ENCODE measurements at regions not wholly inside any gene's neighbourhood (a gene's known extent, or its start where the extent isn't known, plus 50 kb on each side); places are given as distances from the start of the nearest gene placed in this dataset.

- no peak for ATAC-seq
Observed at GRCh38 chr11:92484570-92484969, 260.0 kb downstream of the FAT3 start.

DNA sequence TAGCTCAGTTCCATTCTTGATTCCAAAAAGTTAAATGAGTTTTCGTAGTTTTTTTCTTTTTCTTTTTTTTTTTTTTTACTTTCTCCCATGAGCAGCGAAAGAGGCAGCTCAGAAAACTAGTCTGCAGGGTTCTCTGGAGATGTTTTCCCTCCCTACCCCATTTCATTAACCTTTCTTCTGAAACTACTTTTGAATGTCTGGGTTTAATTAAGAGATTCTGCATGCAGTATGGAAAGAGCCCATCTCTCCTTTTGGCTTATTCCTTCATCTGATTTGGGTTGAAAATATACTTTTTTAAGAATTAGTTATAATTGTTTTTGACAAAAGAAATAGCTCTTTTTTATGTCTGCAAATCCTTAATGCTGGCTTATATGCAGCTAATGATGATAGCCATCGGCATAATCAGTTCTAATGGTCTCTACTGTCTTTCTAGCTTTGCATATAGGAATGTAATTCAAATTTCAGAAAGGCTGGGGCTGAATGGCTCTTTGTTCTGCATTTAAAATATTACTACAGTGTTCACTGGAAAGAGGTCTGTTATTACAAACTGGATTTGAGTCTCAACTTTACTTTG lies 265.3 kb downstream of the FAT3 start:
- ATAC-seq = no peak

GRCh38 chr11:92492372-92492771 lies 267.8 kb downstream of the FAT3 start:
- no peak for ATAC-seq

DNA sequence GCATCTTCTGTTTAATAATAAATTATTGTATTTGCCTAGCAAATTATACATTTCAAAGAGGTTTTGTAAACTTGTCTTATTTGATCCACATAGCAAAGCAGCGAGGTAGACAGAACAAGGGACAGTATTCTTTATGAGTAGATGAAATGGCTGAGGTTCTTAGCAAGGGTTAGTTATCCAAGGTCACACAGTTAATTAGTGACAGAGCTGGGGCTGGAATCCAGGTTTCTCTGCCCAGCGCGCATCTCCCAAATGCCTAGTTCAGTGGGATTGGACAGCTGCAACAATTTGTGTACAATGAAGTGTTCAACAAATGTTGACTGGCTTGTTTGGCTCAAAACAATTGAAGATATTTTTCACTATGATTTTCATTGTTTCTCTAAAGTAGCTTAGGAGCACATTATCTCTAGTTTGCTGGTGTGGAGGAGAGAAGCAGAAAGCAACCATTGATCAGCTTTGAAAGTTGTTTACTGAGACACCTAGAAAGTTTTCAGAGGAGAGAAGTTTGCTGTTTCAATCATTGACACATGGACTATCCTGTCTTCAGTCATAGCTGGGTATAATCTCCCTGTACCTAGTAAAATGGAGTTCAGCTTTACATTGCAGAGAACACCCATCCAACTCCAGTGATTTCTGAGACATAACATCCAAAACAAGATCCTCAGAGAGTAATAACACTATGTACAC lies 270.6 kb downstream of the FAT3 start:
- ATAC-seq = no peak

- ATAC-seq = no peak
Observed at GRCh38 chr11:92500453-92500852, 275.8 kb downstream of the FAT3 start.

DNA sequence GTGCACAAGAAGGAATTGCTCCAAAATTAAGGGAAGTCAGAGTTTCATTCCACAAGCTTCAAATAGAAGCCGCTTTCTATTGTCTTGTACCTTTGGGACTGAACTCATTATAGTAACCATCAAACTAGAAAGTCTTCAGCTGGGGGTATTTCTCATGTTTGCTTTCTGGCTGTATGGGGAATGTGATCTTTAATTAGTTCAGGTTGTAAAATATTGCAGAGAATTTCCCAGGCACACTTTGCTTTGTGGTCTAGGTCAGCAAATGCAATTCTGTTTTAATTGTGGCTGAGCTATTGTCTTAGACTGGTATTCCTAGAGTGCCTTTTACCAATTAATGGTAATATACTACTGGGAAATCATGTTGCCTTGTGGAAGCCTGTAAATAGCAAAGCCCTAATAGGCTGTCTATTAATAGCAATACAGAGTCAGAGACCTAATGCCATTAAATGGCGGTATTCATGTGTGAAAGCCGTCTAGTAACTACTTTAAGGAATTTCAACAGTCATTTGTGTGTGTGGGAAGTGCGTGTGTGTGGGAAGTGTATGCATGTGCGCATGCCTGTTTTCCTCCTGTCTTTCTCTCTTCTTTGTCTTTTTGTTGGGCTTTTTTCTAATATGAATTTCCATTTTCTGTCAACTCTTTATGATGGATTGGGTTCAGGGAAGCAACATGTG lies 276.6 kb downstream of the FAT3 start:
- no peak for ATAC-seq

- no peak for ATAC-seq
Observed at GRCh38 chr11:92504004-92504403, 279.4 kb downstream of the FAT3 start.

- ATAC-seq = no peak
Observed at GRCh38 chr11:92504534-92504933, 279.9 kb downstream of the FAT3 start.

DNA sequence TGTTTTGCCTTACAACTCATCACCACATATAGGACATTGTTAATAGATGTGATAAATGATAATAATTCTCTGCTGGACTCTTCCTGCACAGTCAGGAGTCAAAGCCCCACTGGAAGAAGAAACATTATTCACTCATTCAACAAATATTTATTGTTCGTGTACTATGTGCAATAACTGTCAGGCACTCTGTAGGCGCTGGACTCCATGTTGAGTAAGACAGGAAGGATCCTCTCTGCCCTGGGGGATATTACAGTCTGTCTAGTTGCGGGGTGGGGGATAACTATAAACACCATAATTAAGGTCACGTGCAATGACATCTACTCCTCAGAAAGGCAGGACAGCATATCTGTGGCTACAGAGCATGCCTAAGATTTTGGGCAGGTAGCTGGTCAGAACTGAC lies 281.1 kb downstream of the FAT3 start:
- no peak for ATAC-seq

- no peak for ATAC-seq
Observed at GRCh38 chr11:92506809-92507336, 282.3 kb downstream of the FAT3 start.

- no peak for ATAC-seq
Observed at GRCh38 chr11:92510591-92510990, 286.0 kb downstream of the FAT3 start.

- no peak for ATAC-seq
Observed at GRCh38 chr11:92511522-92512203, 287.0 kb downstream of the FAT3 start.

- no peak for ATAC-seq
Observed at GRCh38 chr11:92512204-92512569, 287.6 kb downstream of the FAT3 start.

DNA sequence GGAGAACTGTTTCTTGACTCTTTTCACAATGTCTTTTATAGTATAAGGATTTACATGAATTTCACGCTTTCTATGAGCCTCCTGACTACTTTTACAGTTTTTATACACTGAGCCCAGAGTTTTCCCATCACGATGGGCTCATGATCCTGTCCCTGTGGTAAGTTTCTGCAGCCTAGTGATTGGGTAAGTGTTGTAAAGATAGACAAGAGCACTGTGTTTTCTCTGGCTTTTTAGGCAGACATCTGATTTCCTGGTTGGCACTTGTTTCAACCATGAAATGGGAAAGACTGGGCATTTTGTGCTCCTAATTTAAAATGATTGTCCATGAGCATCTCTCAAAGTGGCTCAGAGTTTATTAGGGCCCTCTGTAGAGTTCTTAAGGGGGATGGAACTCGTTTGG lies 299.0 kb downstream of the FAT3 start:
- no peak for ATAC-seq

DNA sequence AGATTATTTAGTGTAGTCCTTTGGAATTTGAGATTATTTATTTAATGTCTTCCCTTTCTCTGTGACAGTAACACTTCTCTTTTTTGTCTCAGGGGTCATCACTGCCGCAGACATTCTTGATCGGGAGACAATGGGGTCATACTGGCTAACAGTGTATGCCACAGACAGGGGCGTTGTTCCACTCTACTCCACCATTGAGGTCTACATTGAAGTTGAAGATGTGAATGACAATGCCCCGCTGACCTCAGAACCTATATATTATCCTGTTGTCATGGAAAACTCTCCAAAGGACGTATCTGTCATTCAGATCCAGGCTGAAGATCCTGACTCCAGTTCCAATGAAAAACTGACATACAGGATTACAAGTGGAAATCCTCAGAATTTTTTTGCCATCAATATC lies 299.9 kb downstream of the FAT3 start:
- ATAC-seq = no peak

DNA sequence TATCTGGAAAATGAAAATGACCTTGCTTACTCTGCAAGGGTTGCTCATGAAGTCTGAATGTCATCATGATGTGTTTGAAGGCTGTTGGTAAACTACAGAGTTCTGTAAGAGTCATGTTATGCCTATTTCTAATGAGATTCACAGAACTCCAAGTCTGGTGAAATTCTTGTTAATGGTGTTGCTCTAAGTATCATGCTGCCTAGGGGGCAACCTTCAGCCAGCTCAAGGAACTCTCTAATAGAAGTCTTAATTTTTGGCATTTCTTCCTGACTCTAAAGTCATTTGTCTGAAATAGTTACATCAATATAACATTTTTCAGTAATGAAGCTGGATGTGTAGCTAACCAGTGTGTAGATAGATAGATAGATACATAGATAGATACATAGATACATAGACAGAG lies 302.8 kb downstream of the FAT3 start:
- no peak for ATAC-seq

- ATAC-seq = no peak
Observed at GRCh38 chr11:92528001-92528400, 303.4 kb downstream of the FAT3 start.

- no peak for ATAC-seq
Observed at GRCh38 chr11:92531065-92531739, 306.6 kb downstream of the FAT3 start.

DNA sequence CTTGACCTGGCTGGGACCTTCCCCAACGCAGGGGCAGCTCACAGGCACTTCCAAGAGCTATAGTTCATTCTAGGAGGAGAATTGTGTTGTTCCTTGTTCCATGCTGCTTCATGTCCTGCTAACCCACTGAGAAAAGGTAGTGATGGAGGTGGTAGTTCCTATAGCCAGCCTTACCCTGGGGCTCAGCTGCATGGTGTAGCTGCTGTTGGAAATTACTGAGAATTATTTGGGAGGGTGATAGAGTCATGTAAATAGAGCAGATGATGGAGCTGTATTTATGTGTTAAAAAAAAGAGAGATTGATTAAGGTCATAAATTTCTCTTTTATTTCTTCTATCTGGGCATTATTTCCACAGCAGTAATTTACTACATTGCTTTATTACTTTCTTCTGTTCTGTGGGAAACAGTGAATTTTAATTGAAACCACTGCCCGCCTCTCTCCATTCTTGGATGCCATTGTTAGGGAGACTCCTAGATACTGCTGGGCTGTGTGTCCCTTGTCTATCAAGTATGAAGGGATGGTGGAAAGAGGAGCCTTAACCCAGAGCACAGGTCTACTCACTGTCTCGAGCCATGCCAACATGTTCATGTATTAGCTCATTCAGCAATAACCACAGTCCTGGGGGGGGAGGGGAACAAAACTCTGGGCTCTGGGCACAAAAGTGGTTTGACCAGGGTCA lies 309.2 kb downstream of the FAT3 start:
- ATAC-seq = no peak

DNA sequence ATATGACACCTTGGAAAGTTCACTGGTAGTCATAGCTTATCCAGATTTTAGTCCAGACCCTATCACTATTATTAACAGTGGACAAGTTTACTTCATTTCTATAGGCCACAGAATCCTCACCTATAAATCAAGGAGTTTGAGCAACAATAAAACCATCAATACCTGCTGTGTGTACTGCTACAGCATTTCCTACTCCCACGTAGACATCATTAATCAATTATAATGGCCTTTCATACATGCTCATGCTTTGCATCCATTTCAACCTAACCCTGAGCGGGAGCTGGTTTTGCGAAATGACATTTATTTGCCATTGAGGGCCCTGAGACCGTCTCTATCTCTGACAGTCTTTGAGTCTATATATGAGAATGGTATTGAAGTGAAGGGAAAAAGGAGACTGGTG lies 312.3 kb downstream of the FAT3 start:
- no peak for ATAC-seq

GRCh38 chr11:92540096-92540495 lies 315.5 kb downstream of the FAT3 start:
- ATAC-seq = no peak

DNA sequence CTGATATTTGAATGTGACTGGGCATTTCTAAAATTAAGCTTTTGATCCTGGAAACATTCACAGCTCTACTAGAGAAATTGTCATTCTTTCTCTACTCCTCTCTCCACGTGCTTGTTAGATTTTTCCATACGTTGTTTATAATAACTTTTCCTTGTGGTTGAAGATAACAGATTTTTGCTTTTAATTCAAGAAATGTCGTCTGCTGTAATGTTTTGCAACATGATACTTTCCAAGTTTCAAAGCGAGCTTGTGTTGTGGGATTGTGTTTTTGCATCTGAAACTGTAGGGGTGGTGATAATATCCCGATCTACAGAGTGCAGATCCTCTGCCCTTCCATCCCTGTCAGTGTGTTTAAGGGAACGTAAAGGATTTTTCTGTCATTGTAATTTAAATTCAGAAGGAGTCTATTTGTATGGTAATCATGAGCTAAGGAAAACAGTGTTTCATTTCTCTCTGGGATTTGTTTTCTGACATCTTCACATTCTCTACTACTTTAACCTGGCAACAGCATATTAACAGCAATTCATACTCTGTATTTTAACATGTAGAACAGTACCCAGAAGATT lies 321.4 kb downstream of the FAT3 start:
- ATAC-seq = no peak
